Subcutaneous abdominal adipose tissue (tissue), 5 donors: ENCODE measurements at regions not wholly inside any gene's neighbourhood (a gene's known extent, or its start where the extent isn't known, plus 50 kb on each side); places are given as distances from the start of the nearest gene placed in this dataset.

ENCODE experiments used
- H3K27ac ChIP-seq: one replicate; pipeline ENCODE4 v1.7.0; 2013; ENCODE audit warnings: low read depth, mild to moderate bottlenecking, inconsistent platforms, low read length, moderate library complexity
- H3K27me3 ChIP-seq, 5 donors: one replicate each; pipeline ENCODE4 v1.7.0; 2013; ENCODE audit warnings: low read length in 5 of 5, inconsistent platforms in 1 of 5; ENCODE audit not compliant: control insufficient read depth in 5 of 5, insufficient read depth in 4 of 5
- H3K36me3 ChIP-seq, 5 donors: one replicate each; pipeline ENCODE4 v1.7.0; 2013; ENCODE audit warnings: low read length in 5 of 5; ENCODE audit not compliant: control insufficient read depth in 5 of 5, insufficient read depth in 5 of 5
- H3K4me1 ChIP-seq, 5 donors: one replicate each; pipeline ENCODE4 v1.7.0; 2013; ENCODE audit warnings: low read length in 5 of 5, mild to moderate bottlenecking in 3 of 5, moderate library complexity in 1 of 5; ENCODE audit not compliant: control insufficient read depth in 5 of 5, insufficient read depth in 5 of 5
- H3K4me3 ChIP-seq, 5 donors: one replicate each; pipeline ENCODE4 v1.7.0; 2013; ENCODE audit warnings: low read length in 5 of 5, low read depth in 1 of 5
- H3K9ac ChIP-seq, 5 donors: one replicate each; pipeline ENCODE4 v1.7.0; 2013; ENCODE audit warnings: low read length in 5 of 5, mild to moderate bottlenecking in 4 of 5, moderate library complexity in 3 of 5
- H3K9me3 ChIP-seq, 5 donors: one replicate each; pipeline ENCODE4 v1.7.0; 2013; ENCODE audit warnings: low read length in 5 of 5; ENCODE audit not compliant: control insufficient read depth in 5 of 5
- donor health status: healthy.
- donor health status: healthy.
- donor health status: healthy.
- donor health status: healthy.
- donor health status: healthy.

DNA sequence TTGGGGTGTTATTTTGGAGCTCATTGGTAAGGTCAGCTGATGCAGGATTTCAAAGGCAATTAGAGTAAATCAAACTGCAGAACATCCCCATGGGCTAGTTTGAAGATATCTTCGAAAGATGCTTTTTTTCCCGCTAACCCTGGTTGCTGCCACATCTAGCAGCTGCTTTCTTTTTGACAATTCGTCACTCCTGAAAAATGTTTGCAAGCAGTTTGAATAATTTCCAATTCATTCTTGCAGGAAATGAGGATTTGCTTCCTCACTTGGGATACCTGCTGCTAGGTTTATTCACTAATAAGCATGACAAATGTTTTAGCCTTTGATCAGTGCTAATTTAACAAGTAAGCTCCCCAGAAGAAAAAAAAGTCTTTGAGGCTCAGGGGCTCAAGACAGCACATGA, 649.6 kb upstream of the RORB start:
- no peaks in the 10 kb centered on the region for H3K4me1 ChIP-seq
- no peak overlapping the region for H3K27ac ChIP-seq
- peaks cover 0 to 3% (median 0%) of the 10 kb centered on the region in 5 donors for H3K27me3 ChIP-seq

GRCh38 chr9:73853549-73853948, 643.6 kb upstream of the RORB start:
- Histone ChIP-seq H3K27ac (no peak overlapping the region), H3K9ac (no peak overlapping the region), H3K27me3 (peaks cover 0 to 3% (median 0%) of the 10 kb centered on the region in 5 donors), H3K4me3 (no peak overlapping the region), H3K9me3 (peaks cover 0 to 4% (median 0%) of the 10 kb centered on the region in 5 donors), H3K36me3 (no peaks in the 10 kb centered on the region), H3K4me1 (no peaks in the 10 kb centered on the region)

More for the DNA sequence above, 649.6 kb upstream of the RORB start:
- Histone ChIP-seq H3K4me3 (no peak overlapping the region), H3K9me3 (peaks cover 0 to 4% (median 0%) of the 10 kb centered on the region in 5 donors), H3K9ac (no peak overlapping the region), H3K36me3 (no peaks in the 10 kb centered on the region)

GRCh38 chr9:73855206-73855605, 641.9 kb upstream of the RORB start:
- no peak overlapping the region for H3K4me3 ChIP-seq
- no peak overlapping the region for H3K27ac ChIP-seq
- no peaks in the 10 kb centered on the region for H3K4me1 ChIP-seq
- H3K27me3 ChIP-seq, result peaks cover 0 to 3% (median 0%) of the 10 kb centered on the region in 5 donors
- peaks cover 0 to 4% (median 0%) of the 10 kb centered on the region in 5 donors for H3K9me3 ChIP-seq
- H3K9ac ChIP-seq, result no peak overlapping the region
- H3K36me3 ChIP-seq, result no peaks in the 10 kb centered on the region

- Histone ChIP-seq H3K27me3 (no peaks in the 10 kb centered on the region), H3K4me1 (no peaks in the 10 kb centered on the region), H3K4me3 (no peak overlapping the region), H3K36me3 (no peaks in the 10 kb centered on the region), H3K9ac (no peak overlapping the region), H3K9me3 (no peaks in the 10 kb centered on the region), H3K27ac (no peak overlapping the region)
Observed at GRCh38 chr9:73863924-73864323, 633.2 kb upstream of the RORB start.

GRCh38 chr9:73866451-73866850, 630.7 kb upstream of the RORB start:
- Histone ChIP-seq H3K9me3 (no peaks in the 10 kb centered on the region), H3K4me3 (no peak overlapping the region), H3K4me1 (no peaks in the 10 kb centered on the region), H3K9ac (no peak overlapping the region), H3K27me3 (no peaks in the 10 kb centered on the region), H3K36me3 (no peaks in the 10 kb centered on the region), H3K27ac (no peak overlapping the region)

- no peak overlapping the region for H3K27ac ChIP-seq
- no peaks in the 10 kb centered on the region for H3K9me3 ChIP-seq
- H3K9ac ChIP-seq, result no peak overlapping the region
- H3K4me3 ChIP-seq, result no peak overlapping the region
- no peaks in the 10 kb centered on the region for H3K27me3 ChIP-seq
- no peaks in the 10 kb centered on the region for H3K36me3 ChIP-seq
- no peaks in the 10 kb centered on the region for H3K4me1 ChIP-seq
Observed at GRCh38 chr9:73869264-73869663, 627.9 kb upstream of the RORB start.

DNA sequence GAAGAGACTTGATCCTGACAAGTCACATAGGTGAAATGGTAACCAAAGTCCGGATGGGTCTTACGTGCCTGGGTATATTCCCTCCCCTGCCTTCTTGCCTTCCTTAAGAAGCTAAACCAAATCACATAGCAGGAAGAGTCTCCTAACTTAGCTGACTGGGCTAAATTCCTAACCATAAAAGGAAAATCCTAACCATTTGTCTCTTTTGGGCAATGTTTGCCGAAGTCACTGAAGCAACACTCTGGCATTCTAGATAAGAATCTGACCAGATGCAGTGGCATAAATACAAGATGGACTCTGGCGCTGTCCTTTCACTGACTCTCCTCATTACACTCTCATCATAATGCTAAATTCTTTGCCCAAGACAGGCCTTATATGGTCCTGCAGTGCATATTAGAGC, 625.5 kb upstream of the RORB start:
- Histone ChIP-seq H3K4me1 (no peaks in the 10 kb centered on the region), H3K27ac (no peak overlapping the region), H3K9ac (no peak overlapping the region), H3K27me3 (no peaks in the 10 kb centered on the region), H3K9me3 (no peaks in the 10 kb centered on the region), H3K4me3 (no peak overlapping the region), H3K36me3 (no peaks in the 10 kb centered on the region)

DNA sequence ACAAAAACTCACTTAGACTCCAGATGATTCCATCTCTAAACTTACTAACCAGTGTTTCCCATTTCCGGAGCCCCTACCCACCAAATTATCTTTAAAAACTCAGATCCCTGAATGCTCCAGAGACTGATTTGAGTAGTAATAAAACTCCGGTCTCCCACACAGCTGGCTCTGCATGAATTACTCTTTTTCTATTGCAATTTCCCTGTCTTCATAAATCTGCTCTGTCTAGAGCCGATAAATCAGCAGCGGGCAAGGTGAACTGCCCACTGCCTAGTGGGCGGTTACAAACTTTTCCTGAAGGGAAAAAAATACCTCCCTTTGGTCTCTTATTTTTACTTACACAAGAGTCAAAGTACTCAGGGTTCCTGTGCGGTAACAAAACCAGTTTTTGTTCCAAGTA, 624.4 kb upstream of the RORB start:
- H3K27me3 ChIP-seq, result no peaks in the 10 kb centered on the region
- H3K4me1 ChIP-seq, result no peaks in the 10 kb centered on the region
- no peaks in the 10 kb centered on the region for H3K9me3 ChIP-seq
- H3K9ac ChIP-seq, result no peak overlapping the region
- H3K27ac ChIP-seq, result no peak overlapping the region
- no peaks in the 10 kb centered on the region for H3K36me3 ChIP-seq
- no peak overlapping the region for H3K4me3 ChIP-seq

DNA sequence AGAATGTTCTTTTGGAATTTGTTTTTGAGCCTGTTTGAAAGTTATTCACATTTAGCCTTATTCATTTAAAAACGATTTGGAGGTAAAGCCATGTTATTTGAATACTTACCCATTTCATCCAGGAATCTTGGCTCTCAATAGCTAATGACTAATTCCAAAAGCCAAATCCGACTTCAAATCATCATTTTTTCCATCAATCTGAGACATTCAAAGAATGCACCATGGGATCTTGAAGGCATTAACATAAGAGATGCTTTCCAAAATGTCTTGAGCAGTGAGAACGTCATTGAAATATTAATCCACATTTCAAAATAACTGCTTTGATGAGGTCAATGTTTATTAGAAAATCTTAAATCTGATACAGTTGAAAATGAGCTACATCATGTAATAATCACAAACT, 617.0 kb upstream of the RORB start:
- H3K27me3 ChIP-seq, result no peaks in the 10 kb centered on the region
- no peaks in the 10 kb centered on the region for H3K36me3 ChIP-seq
- no peaks in the 10 kb centered on the region for H3K4me1 ChIP-seq
- no peak overlapping the region for H3K27ac ChIP-seq
- peaks cover 0 to 4% (median 0%) of the 10 kb centered on the region in 5 donors for H3K9me3 ChIP-seq
- no peak overlapping the region for H3K9ac ChIP-seq
- H3K4me3 ChIP-seq, result no peak overlapping the region

DNA sequence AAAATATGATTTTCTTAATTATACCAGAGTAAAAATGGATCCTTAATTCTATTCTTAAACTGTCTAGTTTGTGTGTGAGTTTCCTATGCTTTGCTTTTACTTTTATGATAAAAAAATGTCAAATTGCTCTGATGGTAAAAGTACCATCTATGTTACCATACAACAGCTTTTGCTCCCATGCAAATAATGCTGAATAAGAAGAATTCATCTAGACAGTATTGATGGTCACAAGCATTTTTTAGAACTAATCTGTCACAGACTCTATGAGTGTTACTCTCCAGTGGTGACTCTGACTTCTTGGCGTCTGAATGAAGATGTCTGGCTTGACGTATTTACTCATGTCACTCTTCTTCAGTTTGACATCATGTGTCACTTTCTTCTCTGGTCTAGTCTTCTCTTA, 608.1 kb upstream of the RORB start:
- H3K9ac ChIP-seq, result no peak overlapping the region
- no peak overlapping the region for H3K27ac ChIP-seq
- no peaks in the 10 kb centered on the region for H3K4me1 ChIP-seq
- H3K27me3 ChIP-seq, result no peaks in the 10 kb centered on the region
- no peaks in the 10 kb centered on the region for H3K36me3 ChIP-seq
- no peak overlapping the region for H3K4me3 ChIP-seq
- peaks cover 0 to 7% (median 0%) of the 10 kb centered on the region in 5 donors for H3K9me3 ChIP-seq
